HepG2 (cell line): ENCODE measurements at regions not wholly inside any gene's neighbourhood (a gene's known extent, or its start where the extent isn't known, plus 50 kb on each side); places are given as distances from the start of the nearest gene placed in this dataset.

Experiments
- HMG20B ChIP-seq: conservative IDR thresholded peaks from 2 replicates; pipeline ENCODE4 v1.6.1; 2016; ENCODE audit warnings: missing genetic modification reagents, missing compliant biosample characterization
- KDM1A ChIP-seq: IDR thresholded peaks from 2 replicates; pipeline ENCODE4 v1.6.1; 2016; ENCODE audit warnings: missing compliant biosample characterization
- MEF2D ChIP-seq: sonication (generic); formaldehyde crosslinking; IDR thresholded peaks from 2 replicates; pipeline ENCODE4 v1.5.1; 2020; ENCODE audit warnings: mild to moderate bottlenecking, missing genetic modification reagents
- SOX13 ChIP-seq, 3 experiments: fragments of 450-650 bp in 1 of 3; sonication (generic) in 1 of 3; formaldehyde crosslinking in 1 of 3; IDR thresholded peaks in 2 of 3; conservative IDR thresholded peaks in 1 of 3; 2 replicates each; pipeline versions ENCODE4 v1.5.0 to v1.6.1; 2016 to 2020; ENCODE audit warnings: antibody characterized with exemption in 1 of 3, mild to moderate bottlenecking in 1 of 3, missing compliant biosample characterization in 1 of 3, missing genetic modification reagents in 1 of 3, moderate library complexity in 1 of 3
- SOX5 ChIP-seq: IDR thresholded peaks from 2 replicates; pipeline ENCODE4 v1.6.1; 2016; ENCODE audit warnings: borderline replicate concordance
- ZFP1 ChIP-seq: IDR thresholded peaks from 2 replicates; pipeline ENCODE4 v1.6.1; 2016
- ZNF766 ChIP-seq: sonication (generic); formaldehyde crosslinking; IDR thresholded peaks from 2 replicates; pipeline ENCODE4 v1.5.0; 2020; ENCODE audit warnings: missing genetic modification reagents, borderline replicate concordance
- TF ChIP-seq, protein P1 (sequence below): sonication (generic); formaldehyde crosslinking; IDR thresholded peaks from 2 replicates; pipeline ENCODE4 v1.4.0; 2020; ENCODE audit warnings: missing genetic modification reagents
- TF ChIP-seq, protein P2 (sequence below): IDR thresholded peaks from 2 replicates; pipeline ENCODE4 v1.6.1; 2012; ENCODE audit warnings: inconsistent platforms
- TF ChIP-seq, protein P3 (sequence below): sonication (generic); formaldehyde crosslinking; conservative IDR thresholded peaks from 2 replicates; pipeline ENCODE4 v1.4.0; 2020; ENCODE audit warnings: mild to moderate bottlenecking, missing genetic modification reagents, moderate library complexity
- TF ChIP-seq, protein P4 (sequence below): sonication (generic); formaldehyde crosslinking; IDR thresholded peaks from 2 replicates; pipeline ENCODE4 v1.4.0; 2020; ENCODE audit warnings: missing genetic modification reagents
- TF ChIP-seq, protein P5 (sequence below): IDR thresholded peaks from 2 replicates; pipeline ENCODE4 v1.4.0; 2020; ENCODE audit warnings: mild to moderate bottlenecking, missing genetic modification reagents

DNA sequence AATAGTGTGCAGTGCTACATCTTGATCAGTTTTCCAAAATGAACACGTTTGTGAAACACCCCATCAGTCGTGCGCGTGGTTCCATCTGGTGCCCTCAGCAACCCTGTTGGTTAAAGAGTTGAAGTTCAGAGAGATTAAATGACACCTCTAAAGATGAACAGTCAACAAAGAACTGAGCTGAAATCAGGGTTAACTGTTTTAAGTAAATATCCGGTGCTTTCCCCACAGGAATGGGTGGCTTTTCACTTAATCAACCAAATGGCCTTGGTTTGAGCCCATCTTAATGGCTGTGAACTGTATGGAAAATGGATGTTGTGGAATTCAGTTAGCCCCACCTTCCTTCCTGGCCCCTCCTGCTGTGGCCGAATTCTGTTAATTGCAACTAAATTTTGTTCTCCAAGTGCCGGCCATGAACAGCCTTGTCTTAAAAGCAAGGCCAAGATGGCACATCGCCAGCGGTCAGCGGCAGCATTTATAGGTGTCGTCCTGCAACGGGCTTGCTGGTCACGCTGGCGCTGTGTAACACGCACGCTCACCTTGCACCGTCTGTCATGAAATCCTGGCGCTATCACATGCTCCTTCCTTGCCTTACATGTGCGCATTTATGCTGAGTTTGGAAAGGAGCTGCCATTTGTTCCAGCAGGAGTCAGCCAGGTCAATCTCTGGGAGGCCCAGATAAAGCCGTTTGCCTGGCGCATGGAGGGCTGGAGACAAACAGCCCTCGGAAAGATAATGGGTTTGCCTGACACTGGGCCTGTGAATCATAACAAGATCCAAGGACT, 164.5 kb downstream of the ERMARD start (continued):
- TF ChIP-seq, protein P1, sequence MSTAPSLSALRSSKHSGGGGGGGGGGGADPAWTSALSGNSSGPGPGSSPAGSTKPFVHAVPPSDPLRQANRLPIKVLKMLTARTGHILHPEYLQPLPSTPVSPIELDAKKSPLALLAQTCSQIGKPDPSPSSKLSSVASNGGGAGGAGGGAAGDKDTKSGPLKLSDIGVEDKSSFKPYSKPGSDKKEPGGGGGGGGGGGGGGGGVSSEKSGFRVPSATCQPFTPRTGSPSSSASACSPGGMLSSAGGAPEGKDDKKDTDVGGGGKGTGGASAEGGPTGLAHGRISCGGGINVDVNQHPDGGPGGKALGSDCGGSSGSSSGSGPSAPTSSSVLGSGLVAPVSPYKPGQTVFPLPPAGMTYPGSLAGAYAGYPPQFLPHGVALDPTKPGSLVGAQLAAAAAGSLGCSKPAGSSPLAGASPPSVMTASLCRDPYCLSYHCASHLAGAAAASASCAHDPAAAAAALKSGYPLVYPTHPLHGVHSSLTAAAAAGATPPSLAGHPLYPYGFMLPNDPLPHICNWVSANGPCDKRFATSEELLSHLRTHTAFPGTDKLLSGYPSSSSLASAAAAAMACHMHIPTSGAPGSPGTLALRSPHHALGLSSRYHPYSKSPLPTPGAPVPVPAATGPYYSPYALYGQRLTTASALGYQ (CRISPR knock-in tag) = peak; percentile 63; the same call in 1 of the 2 replicates
- TF ChIP-seq, protein P2, sequence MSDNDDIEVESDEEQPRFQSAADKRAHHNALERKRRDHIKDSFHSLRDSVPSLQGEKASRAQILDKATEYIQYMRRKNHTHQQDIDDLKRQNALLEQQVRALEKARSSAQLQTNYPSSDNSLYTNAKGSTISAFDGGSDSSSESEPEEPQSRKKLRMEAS = peak; percentile 32; the same call in 1 of the 2 replicates
- TF ChIP-seq KDM1A (CRISPR knock-in tag) (peak; percentile 70), HMG20B (CRISPR knock-in tag) (peak; percentile 97), ZFP1 (CRISPR knock-in tag) (no peak), SOX13 (IDR thresholded peaks at IDR 0.05) (no peak), SOX13 (CRISPR knock-in tag; conservative IDR thresholded peaks at IDR 0.05 in 1 of 2, IDR thresholded peaks at IDR 0.05 in 1 of 2) (peak in 1 of 2 experiments; percentile 16; a peak in 1 of 4 replicates), MEF2D (CRISPR knock-in tag) (no peak), ZNF766 (CRISPR knock-in tag) (no peak), SOX5 (CRISPR knock-in tag) (0 out of 2 replicates have a peak, but pooled peaks have one; percentile 28)
- TF ChIP-seq, protein P3, sequence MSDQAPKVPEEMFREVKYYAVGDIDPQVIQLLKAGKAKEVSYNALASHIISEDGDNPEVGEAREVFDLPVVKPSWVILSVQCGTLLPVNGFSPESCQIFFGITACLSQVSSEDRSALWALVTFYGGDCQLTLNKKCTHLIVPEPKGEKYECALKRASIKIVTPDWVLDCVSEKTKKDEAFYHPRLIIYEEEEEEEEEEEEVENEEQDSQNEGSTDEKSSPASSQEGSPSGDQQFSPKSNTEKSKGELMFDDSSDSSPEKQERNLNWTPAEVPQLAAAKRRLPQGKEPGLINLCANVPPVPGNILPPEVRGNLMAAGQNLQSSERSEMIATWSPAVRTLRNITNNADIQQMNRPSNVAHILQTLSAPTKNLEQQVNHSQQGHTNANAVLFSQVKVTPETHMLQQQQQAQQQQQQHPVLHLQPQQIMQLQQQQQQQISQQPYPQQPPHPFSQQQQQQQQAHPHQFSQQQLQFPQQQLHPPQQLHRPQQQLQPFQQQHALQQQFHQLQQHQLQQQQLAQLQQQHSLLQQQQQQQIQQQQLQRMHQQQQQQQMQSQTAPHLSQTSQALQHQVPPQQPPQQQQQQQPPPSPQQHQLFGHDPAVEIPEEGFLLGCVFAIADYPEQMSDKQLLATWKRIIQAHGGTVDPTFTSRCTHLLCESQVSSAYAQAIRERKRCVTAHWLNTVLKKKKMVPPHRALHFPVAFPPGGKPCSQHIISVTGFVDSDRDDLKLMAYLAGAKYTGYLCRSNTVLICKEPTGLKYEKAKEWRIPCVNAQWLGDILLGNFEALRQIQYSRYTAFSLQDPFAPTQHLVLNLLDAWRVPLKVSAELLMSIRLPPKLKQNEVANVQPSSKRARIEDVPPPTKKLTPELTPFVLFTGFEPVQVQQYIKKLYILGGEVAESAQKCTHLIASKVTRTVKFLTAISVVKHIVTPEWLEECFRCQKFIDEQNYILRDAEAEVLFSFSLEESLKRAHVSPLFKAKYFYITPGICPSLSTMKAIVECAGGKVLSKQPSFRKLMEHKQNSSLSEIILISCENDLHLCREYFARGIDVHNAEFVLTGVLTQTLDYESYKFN = peak; percentile 47; the same call in 1 of the 2 replicates
- TF ChIP-seq, protein P4, sequence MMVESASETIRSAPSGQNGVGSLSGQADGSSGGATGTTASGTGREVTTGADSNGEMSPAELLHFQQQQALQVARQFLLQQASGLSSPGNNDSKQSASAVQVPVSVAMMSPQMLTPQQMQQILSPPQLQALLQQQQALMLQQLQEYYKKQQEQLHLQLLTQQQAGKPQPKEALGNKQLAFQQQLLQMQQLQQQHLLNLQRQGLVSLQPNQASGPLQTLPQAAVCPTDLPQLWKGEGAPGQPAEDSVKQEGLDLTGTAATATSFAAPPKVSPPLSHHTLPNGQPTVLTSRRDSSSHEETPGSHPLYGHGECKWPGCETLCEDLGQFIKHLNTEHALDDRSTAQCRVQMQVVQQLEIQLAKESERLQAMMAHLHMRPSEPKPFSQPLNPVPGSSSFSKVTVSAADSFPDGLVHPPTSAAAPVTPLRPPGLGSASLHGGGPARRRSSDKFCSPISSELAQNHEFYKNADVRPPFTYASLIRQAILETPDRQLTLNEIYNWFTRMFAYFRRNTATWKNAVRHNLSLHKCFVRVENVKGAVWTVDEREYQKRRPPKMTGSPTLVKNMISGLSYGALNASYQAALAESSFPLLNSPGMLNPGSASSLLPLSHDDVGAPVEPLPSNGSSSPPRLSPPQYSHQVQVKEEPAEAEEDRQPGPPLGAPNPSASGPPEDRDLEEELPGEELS (CRISPR knock-in tag) = 0 out of 2 replicates have a peak, but pooled peaks have one; percentile 39
- TF ChIP-seq, protein P5, sequence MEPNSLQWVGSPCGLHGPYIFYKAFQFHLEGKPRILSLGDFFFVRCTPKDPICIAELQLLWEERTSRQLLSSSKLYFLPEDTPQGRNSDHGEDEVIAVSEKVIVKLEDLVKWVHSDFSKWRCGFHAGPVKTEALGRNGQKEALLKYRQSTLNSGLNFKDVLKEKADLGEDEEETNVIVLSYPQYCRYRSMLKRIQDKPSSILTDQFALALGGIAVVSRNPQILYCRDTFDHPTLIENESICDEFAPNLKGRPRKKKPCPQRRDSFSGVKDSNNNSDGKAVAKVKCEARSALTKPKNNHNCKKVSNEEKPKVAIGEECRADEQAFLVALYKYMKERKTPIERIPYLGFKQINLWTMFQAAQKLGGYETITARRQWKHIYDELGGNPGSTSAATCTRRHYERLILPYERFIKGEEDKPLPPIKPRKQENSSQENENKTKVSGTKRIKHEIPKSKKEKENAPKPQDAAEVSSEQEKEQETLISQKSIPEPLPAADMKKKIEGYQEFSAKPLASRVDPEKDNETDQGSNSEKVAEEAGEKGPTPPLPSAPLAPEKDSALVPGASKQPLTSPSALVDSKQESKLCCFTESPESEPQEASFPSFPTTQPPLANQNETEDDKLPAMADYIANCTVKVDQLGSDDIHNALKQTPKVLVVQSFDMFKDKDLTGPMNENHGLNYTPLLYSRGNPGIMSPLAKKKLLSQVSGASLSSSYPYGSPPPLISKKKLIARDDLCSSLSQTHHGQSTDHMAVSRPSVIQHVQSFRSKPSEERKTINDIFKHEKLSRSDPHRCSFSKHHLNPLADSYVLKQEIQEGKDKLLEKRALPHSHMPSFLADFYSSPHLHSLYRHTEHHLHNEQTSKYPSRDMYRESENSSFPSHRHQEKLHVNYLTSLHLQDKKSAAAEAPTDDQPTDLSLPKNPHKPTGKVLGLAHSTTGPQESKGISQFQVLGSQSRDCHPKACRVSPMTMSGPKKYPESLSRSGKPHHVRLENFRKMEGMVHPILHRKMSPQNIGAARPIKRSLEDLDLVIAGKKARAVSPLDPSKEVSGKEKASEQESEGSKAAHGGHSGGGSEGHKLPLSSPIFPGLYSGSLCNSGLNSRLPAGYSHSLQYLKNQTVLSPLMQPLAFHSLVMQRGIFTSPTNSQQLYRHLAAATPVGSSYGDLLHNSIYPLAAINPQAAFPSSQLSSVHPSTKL = peak; percentile 66; the same call in 1 of the 2 replicates
